Liver (tissue), 8 donors: ENCODE measurements at regions not wholly inside any gene's neighbourhood (a gene's known extent, or its start where the extent isn't known, plus 50 kb on each side); places are given as distances from the start of the nearest gene placed in this dataset.

ENCODE experiments used
- DNase-seq: peaks from one replicate; pipeline ENCODE4 v3.0.0-alpha.2; 2017; ENCODE audit warnings: low spot score
- H3K27ac ChIP-seq, 2 donors: one replicate each; pipeline ENCODE4 v1.7.0; 2013; ENCODE audit warnings: inconsistent platforms in 2 of 2, low read length in 2 of 2, control low read depth in 1 of 2, low read depth in 1 of 2, mild to moderate bottlenecking in 1 of 2
- H3K27me3 ChIP-seq, 4 donors: one replicate each; pipeline versions ENCODE4 v1.6.1 to v1.7.0; 2013; ENCODE audit warnings: low read length in 3 of 4, inconsistent platforms in 1 of 4, mild to moderate bottlenecking in 1 of 4, moderate library complexity in 1 of 4; ENCODE audit not compliant: control insufficient read depth in 4 of 4, insufficient read depth in 4 of 4
- H3K36me3 ChIP-seq, 4 donors: one replicate each; pipeline versions ENCODE4 v1.6.1 to v1.7.0; 2013; ENCODE audit warnings: low read length in 3 of 4, mild to moderate bottlenecking in 3 of 4, low read depth in 1 of 4, moderate library complexity in 1 of 4; ENCODE audit not compliant: control insufficient read depth in 4 of 4, insufficient read depth in 3 of 4
- H3K4me1 ChIP-seq, 4 donors: one replicate each; pipeline versions ENCODE4 v1.6.1 to v1.7.0; 2013; ENCODE audit warnings: low read length in 3 of 4, mild to moderate bottlenecking in 3 of 4, moderate library complexity in 1 of 4; ENCODE audit not compliant: control insufficient read depth in 4 of 4, insufficient read depth in 4 of 4
- H3K4me3 ChIP-seq, 3 donors: one replicate each; pipeline versions ENCODE4 v1.6.1 to v1.7.0; 2013; ENCODE audit warnings: low read length in 3 of 3, control low read depth in 1 of 3, low read depth in 1 of 3, mild to moderate bottlenecking in 1 of 3
- H3K9ac ChIP-seq, 2 donors: one replicate each; pipeline ENCODE4 v1.7.0; 2013; ENCODE audit warnings: low read length in 2 of 2, mild to moderate bottlenecking in 2 of 2, moderate library complexity in 2 of 2, control low read depth in 1 of 2, low read depth in 1 of 2
- H3K9me3 ChIP-seq, 4 donors: one replicate each; pipeline versions ENCODE4 v1.6.1 to v1.7.0; 2013; ENCODE audit warnings: low read length in 3 of 4; ENCODE audit not compliant: control insufficient read depth in 4 of 4
- ATF3 ChIP-seq: IDR thresholded peaks from 2 replicates; pipeline ENCODE4 v1.6.1; 2016; ENCODE audit warnings: antibody characterized with exemption
- CTCF ChIP-seq: fragments of 150-350 bp; IDR thresholded peaks from 2 replicates; pipeline ENCODE4 v1.5.1; 2017; ENCODE audit warnings: improper control_type of control experiment, low read depth, low read length; ENCODE audit not compliant: missing input control
- EGR1 ChIP-seq, 2 donors: IDR thresholded peaks; 2 replicates each; pipeline ENCODE4 v1.6.1; 2016 to 2018; ENCODE audit warnings: antibody characterized with exemption in 2 of 2, low read depth in 2 of 2
- FOXA1 ChIP-seq: IDR thresholded peaks from 2 replicates; pipeline ENCODE4 v1.6.1; 2016; ENCODE audit warnings: antibody characterized with exemption
- FOXA2 ChIP-seq: IDR thresholded peaks from 2 replicates; pipeline ENCODE4 v1.6.1; 2016; ENCODE audit warnings: antibody characterized with exemption
- GABPA ChIP-seq, 2 donors: IDR thresholded peaks in 1 of 2; conservative IDR thresholded peaks in 1 of 2; 2 replicates each; pipeline ENCODE4 v1.6.1; 2016; ENCODE audit warnings: antibody characterized with exemption in 2 of 2, mild to moderate bottlenecking in 1 of 2, moderate library complexity in 1 of 2
- HNF4A ChIP-seq, 2 donors: conservative IDR thresholded peaks; 2 replicates each; pipeline ENCODE4 v1.6.1; 2016; ENCODE audit warnings: antibody characterized with exemption in 2 of 2, mild to moderate bottlenecking in 2 of 2
- HNF4G ChIP-seq: IDR thresholded peaks from 2 replicates; pipeline ENCODE4 v1.6.1; 2016; ENCODE audit warnings: antibody characterized with exemption
- JUND ChIP-seq, 2 donors: IDR thresholded peaks; 2 replicates each; pipeline ENCODE4 v1.6.1; 2016; ENCODE audit warnings: antibody characterized with exemption in 2 of 2
- MAX ChIP-seq: IDR thresholded peaks from 2 replicates; pipeline ENCODE4 v1.6.1; 2016; ENCODE audit warnings: antibody characterized with exemption
- NR2F2 ChIP-seq: IDR thresholded peaks from 2 replicates; pipeline ENCODE4 v1.6.1; 2016; ENCODE audit warnings: antibody characterized with exemption
- RAD21 ChIP-seq, 2 donors: IDR thresholded peaks; 2 replicates each; pipeline ENCODE4 v1.6.1; 2016; ENCODE audit warnings: antibody characterized with exemption in 2 of 2, mild to moderate bottlenecking in 2 of 2
- REST ChIP-seq: IDR thresholded peaks from 2 replicates; pipeline ENCODE4 v1.6.1; 2016; ENCODE audit warnings: antibody characterized with exemption, mild to moderate bottlenecking
- RXRA ChIP-seq, 2 donors: IDR thresholded peaks; 2 replicates each; pipeline ENCODE4 v1.6.1; 2017 to 2018; ENCODE audit warnings: antibody characterized with exemption in 2 of 2, mild to moderate bottlenecking in 1 of 2
- SP1 ChIP-seq: IDR thresholded peaks from 2 replicates; pipeline ENCODE4 v1.6.1; 2018; ENCODE audit warnings: antibody characterized with exemption, mild to moderate bottlenecking
- TAF1 ChIP-seq: conservative IDR thresholded peaks from 2 replicates; pipeline ENCODE4 v1.6.1; 2016; ENCODE audit warnings: antibody characterized with exemption, mild to moderate bottlenecking
- YY1 ChIP-seq: IDR thresholded peaks from 2 replicates; pipeline ENCODE4 v1.6.1; 2016; ENCODE audit warnings: antibody characterized with exemption, mild to moderate bottlenecking
- ZBTB33 ChIP-seq: IDR thresholded peaks from 2 replicates; pipeline ENCODE4 v1.6.1; 2016; ENCODE audit warnings: antibody characterized with exemption
- WGBS: extraction: QIAGEN DNeasy Blood & Tissue Kit; methylation state at CpG from one replicate; pipeline ENCODE4 v1.1.7; 2013; 5-methylcytosine and 5-hydroxymethylcytosine counted together
- donor health status: healthy.
- donor health status: healthy.
- donor health status: healthy.
- donor health status: healthy.
- donor health status: healthy.

GRCh38 chr4:100780126-100780525, 262.3 kb upstream of the EMCN start:
- H3K4me1 ChIP-seq = no peaks in the 10 kb centered on the region
- H3K36me3 ChIP-seq = no peaks in the 10 kb centered on the region
- no peak for DNase-seq
- no peak overlapping the region for H3K9ac ChIP-seq
- H3K27me3 ChIP-seq = no peaks in the 10 kb centered on the region
- no peak for TF ChIP-seq RAD21 (IDR thresholded peaks at IDR 0.05)
- no peak for TF ChIP-seq NR2F2
- no peak for TF ChIP-seq EGR1 (IDR thresholded peaks at IDR 0.05; ENCODE audit: low read depth in 2 of 2)
- no peak for TF ChIP-seq REST
- TF ChIP-seq CTCF = no peak
- no peak for TF ChIP-seq HNF4G
- no peak for TF ChIP-seq ATF3
- no peak for TF ChIP-seq MAX
- no peak for TF ChIP-seq FOXA2
- TF ChIP-seq FOXA1 = no peak
- no peak for TF ChIP-seq HNF4A (conservative IDR thresholded peaks at IDR 0.05)
- TF ChIP-seq RXRA (IDR thresholded peaks at IDR 0.05) = no peak
- TF ChIP-seq TAF1 = no peak
- TF ChIP-seq JUND (IDR thresholded peaks at IDR 0.05) = no peak
- no peak for TF ChIP-seq YY1
- TF ChIP-seq GABPA (IDR thresholded peaks at IDR 0.05 in 1 of 2, conservative IDR thresholded peaks at IDR 0.05 in 1 of 2) = no peak
- no peak overlapping the region for H3K27ac ChIP-seq
- H3K9me3 ChIP-seq = peaks cover 0 to 8% (median 0%) of the 10 kb centered on the region in 4 donors
- no peak overlapping the region for H3K4me3 ChIP-seq

- H3K4me1 ChIP-seq = no peaks in the 10 kb centered on the region
- no peak overlapping the region for H3K27ac ChIP-seq
- 82% methylated on average over 5 of the region's 5 CpGs for WGBS
- no peak overlapping the region for H3K9ac ChIP-seq
- DNase-seq = no peak
- peaks cover 0 to 10% (median 0%) of the 10 kb centered on the region in 4 donors for H3K9me3 ChIP-seq
- no peaks in the 10 kb centered on the region for H3K27me3 ChIP-seq
- no peaks in the 10 kb centered on the region for H3K36me3 ChIP-seq
- H3K4me3 ChIP-seq = no peak overlapping the region
- no peak for TF ChIP-seq FOXA2
- no peak for TF ChIP-seq RXRA (IDR thresholded peaks at IDR 0.05)
- TF ChIP-seq GABPA (IDR thresholded peaks at IDR 0.05 in 1 of 2, conservative IDR thresholded peaks at IDR 0.05 in 1 of 2) = no peak
- TF ChIP-seq SP1 = no peak
- TF ChIP-seq NR2F2 = no peak
- no peak for TF ChIP-seq TAF1
- no peak for TF ChIP-seq EGR1 (IDR thresholded peaks at IDR 0.05; ENCODE audit: low read depth in 2 of 2)
- no peak for TF ChIP-seq JUND (IDR thresholded peaks at IDR 0.05)
- no peak for TF ChIP-seq RAD21 (IDR thresholded peaks at IDR 0.05)
- TF ChIP-seq FOXA1 = no peak
- TF ChIP-seq HNF4A (conservative IDR thresholded peaks at IDR 0.05) = no peak
- TF ChIP-seq CTCF = no peak
- TF ChIP-seq REST = no peak
- TF ChIP-seq MAX = no peak
- TF ChIP-seq ZBTB33 = no peak
- TF ChIP-seq HNF4G = no peak
Measured at GRCh38 chr4:100778431-100778830, 260.6 kb upstream of the EMCN start.
